Activated CD4-positive, alpha-beta T cell treated with anti-CD3 and anti-CD28 coated beads for 4 hours (primary cell): ENCODE measurements at regions not wholly inside any gene's neighbourhood (a gene's known extent, or its start where the extent isn't known, plus 50 kb on each side); places are given as distances from the start of the nearest gene placed in this dataset.
"Not testable (repeated sequence)": the region's sequence is repeated elsewhere in the genome, so short reads cannot be mapped to it uniquely, and the experiment has no call there.

ENCODE experiments used
- DNase-seq, 2 donors: peaks; one replicate each; pipeline ENCODE4 v3.0.0-alpha.2; 2020

DNA sequence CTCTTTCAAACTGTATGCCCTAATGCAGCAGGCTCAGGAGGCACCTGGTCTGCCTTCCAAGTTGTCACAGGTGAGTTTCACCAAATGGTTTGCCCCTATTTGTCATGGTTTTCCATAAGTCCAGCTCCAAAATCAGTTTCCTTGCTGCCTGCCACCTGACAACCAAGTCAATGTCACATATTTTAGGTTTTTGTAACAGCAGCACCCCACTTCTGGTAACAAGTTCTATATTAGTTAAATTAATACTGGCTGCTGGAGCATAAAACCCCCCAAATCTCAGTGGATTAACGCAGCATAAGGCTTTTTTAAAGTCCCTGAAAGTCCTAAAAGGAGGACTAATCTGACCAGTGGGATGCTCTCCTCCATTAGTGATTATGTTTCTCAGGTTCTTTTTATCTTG, 200.7 kb downstream of the RRAGC start:
- DNase-seq = no peak

DNA sequence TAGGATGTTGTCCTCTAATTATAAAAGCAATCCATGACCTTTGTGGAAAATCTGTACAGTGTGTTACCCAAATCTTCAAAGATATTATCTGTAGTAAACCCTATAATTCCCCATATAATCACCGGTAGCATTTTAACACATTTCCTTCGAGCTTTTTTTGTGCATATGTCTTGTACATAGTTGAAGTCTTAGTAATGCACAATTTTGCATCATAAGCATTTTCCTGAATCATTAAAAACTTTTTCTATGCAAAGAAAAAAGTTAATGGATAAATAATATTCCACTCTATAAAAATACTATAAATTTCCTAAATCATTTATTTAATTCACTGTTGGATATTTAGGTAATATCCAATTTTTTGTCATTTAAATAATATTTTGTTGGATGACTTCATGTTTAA, 201.7 kb downstream of the RRAGC start:
- no peak for DNase-seq

DNA sequence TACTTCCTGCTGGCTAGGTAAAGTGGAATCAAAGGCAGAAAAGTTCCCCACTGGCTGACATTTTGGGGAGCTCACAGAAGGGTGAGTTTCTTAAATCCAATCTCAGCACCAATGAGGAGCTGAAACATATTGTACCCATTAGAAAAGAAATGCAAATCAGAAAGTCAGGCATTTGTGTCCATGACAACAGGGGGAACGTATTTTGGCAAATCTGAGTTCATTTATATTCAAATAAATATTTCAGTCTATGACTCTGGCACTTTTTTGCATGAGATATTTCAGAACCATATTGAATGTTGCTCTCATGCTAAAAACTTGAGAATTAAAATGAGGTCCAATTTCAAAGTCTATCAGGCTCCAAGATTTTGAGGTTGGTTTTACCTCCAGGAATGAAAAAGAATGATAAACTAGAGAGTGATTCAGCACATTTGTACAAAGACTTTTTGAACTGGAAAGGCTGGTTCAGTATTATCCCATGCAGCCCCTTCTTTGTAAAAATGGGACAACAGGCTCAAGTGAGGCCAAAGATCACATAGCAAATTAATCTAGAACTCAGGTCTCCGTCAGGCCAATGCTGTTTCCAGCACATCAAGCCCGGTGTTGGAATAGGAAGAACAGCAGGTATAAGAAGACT, 202.2 kb downstream of the RRAGC start:
- DNase-seq = no peak

- no peak for DNase-seq
Observed at GRCh38 chr1:38656726-38657125, 202.8 kb downstream of the RRAGC start.

- no peak for DNase-seq
Observed at GRCh38 chr1:38652217-38652616, 207.4 kb downstream of the RRAGC start.

DNA sequence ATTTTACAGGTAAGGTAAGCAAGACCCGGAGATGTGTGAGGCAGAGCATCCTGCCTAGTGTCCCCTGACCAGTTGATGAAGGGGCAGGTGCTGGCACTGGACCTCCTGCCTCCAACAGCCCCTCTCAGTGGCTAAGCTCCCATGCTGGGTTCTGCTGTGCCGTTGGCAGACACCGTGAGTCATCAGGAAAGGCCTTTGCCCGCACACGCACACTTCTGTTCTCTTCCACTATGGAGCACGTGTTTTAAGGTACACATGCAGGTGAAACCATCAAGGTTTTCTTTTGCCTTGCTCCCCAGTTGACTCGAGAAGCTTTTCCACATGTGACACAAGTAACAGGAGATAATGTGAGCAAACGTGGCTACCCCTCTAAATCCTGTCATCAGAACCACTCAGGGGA, 207.9 kb downstream of the RRAGC start:
- no peak for DNase-seq

GRCh38 chr1:38648417-38648816, 211.2 kb downstream of the RRAGC start:
- no peak for DNase-seq

GRCh38 chr1:38647341-38647740, 212.2 kb downstream of the RRAGC start:
- DNase-seq = not testable (repeated sequence)

- DNase-seq = no peak
Observed at GRCh38 chr1:38644092-38644491, 215.5 kb downstream of the RRAGC start.

DNA sequence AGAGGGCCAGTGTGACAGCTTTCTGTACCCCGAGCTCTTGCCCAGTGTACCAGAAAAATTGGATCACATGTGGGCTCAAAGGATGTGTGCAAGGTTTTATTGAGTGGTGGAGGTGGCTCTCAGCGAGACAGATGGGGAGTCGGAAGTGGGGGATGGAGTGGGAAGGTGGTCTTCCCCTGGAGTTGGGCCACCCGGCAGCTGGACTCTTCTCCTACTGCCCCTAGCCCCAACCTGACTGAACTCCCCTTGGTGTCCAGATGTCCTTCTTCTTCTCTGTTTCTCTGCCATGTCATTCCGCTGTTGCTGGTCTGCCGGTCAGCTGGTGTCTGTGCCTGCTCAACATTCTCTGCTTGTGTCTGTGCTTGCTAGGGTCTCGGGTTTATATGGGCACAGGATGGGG, 217.9 kb downstream of the RRAGC start:
- no peak for DNase-seq

DNA sequence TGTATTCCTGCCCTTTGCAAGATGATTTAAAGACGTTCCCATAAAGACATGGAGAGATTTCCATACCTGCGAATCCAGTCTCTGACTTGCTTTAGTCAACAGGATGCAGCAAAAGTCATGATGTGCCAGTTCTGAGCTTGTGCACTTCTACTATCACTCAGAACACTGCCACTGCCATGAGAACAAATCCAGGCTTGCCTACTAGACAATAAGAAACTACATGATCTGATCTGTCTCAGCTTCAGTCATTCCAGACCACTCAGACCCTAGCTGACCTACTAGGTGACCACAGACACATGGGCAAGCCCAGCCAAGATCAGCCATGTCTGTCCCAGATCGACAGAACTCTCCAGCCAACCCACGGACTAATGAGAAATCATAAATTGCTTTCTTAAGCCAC, 219.2 kb downstream of the RRAGC start:
- no peak for DNase-seq

DNA sequence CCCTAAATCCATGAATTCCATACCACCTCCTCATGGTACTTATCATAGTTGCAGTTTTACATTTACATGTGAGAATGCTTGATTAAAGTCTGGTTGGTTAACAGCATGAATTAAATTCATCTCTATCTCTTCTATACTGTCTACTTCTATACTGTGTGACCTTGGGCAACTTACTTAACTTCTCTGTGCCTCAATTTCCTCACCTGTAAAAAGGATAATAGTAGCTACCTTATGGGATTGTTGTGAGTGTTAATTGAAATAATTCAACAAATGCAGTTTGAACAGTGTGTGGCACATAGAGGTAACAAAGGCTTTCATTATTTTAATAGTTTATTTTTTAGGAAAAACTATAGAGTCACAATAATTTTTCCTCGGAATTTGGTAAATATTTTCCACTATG, 231.3 kb downstream of the RRAGC start:
- no peak for DNase-seq

DNA sequence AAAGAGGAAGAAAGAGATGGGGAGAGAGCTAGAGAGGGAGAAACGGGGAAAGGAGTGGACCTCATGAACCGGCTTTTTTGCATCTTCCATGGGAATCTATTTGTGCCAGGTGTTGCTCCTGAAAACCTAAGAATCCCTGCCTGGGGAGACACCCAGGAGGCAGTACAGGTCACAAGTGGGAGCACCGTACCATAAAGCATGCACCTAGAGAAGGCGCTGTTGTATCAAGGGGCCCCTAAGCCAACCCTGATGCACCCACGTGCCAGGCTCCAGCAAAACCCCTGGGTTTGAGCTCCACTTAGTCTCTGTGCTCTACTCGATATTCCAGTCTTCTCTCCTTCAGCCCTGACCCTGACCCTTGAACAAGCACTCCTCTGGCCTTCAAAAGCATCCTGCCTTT, 233.6 kb downstream of the RRAGC start:
- DNase-seq = no peak

DNA sequence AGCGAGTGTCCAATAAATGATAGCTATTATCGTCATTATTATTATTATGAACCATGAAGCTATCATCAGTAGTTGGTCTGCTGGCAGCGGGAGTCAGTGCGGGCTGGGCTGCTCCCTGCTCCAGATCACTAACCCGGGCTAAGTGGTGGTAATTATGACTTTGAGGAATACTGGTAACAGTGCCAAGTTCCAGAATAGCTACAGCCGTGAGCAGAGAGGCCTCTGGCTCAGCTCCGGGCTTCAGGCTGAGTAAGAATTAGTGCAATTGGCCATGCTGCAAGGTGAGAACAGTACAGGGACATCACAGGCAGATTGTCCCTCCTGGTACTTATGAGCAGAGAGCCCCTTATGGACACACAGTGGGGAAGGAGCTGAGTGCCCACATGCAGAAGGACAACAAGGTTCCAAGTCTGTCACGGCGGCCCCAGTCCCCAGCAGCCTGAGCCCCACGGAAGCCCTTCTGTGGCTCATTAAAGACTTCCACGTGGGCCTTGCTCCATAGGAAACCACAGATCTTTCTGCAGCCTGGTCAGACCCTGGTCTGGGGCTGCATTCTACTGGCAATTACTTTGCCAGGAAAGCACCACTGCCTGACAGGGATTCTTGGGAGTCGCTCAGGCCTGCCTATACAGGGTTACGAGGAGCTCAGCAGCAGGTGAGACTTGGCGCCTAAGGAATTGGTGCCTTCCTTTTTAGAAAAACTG, 235.1 kb downstream of the RRAGC start:
- no peak for DNase-seq

DNA sequence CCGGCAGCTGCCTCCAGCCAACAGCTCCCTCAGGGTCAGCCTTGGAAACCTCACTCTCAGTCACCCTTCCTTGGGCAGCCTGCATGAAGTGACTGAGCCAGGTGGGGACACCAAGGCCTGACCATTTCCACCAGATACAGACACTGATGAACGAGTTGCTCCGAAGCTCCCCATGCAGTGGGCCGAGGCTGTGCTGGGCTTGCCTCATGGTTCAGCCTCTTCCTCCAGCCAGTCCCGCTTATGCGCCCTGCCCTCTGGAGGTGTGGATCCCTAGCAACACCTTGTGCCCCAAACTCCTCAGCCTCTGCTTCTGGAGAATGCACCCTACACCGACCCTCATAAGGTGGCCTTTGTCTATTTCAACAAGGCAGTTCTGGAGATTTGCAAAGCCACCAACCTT, 236.0 kb downstream of the RRAGC start:
- no peak for DNase-seq

DNA sequence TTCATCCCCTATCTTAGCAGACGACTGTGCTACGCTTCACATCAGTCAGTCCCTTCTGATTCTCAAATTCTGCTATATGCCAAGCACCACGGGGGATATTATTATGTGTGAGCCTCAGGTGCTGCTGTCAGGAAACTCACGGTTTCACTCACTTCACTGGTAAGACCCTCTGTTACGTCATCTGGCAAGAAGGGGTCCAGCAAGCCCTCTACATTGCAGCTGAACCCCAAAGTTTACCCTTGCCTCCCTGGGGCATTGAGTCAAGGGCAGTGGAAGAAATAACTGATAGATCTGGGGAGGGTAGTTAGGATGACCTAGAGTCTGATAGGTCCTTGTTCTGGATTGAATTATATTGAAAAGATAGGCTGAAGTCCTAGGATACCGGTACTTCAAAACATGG, 237.4 kb downstream of the RRAGC start:
- no peak for DNase-seq

- DNase-seq = no peak
Observed at GRCh38 chr1:38616846-38617245, 242.7 kb downstream of the RRAGC start.

DNA sequence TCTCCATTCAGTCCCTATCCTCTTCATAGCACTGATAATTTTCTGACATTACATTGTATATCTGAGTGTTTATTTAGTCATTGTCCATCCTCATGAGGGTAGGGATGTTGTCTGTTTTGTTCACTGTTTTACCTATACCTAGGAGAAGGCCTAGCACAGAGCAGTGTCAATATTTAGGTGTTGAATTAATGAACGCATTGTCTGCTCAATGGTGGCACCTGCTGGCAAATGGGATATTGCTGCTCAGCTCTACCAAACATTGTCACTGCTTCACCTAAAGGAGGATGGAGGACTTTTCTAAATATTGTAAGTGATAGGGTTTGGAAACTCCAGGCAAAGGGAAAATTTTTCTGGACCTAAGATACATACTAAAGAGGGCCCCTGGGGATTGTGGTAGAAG, 243.9 kb downstream of the RRAGC start:
- no peak for DNase-seq

DNA sequence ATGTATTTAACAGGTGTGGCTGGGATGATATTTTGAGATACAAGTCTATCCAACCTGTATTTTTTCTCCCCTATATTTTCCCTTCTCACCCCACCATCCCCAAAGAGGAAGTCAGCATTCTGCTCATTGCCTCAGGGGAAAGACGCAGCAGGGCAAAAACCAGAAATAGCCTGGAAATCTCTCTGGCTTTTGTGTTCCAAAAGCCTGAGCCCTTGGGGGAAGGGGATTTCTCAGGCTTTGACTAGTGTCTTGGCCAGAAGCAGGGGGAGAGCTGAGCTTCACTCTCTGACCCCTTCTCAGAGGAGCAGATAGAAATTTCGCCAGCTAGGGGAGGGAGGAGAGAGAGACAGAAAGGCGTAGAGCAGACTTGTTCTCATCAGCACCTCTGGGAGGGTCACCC, 244.7 kb downstream of the RRAGC start:
- no peak for DNase-seq

DNA sequence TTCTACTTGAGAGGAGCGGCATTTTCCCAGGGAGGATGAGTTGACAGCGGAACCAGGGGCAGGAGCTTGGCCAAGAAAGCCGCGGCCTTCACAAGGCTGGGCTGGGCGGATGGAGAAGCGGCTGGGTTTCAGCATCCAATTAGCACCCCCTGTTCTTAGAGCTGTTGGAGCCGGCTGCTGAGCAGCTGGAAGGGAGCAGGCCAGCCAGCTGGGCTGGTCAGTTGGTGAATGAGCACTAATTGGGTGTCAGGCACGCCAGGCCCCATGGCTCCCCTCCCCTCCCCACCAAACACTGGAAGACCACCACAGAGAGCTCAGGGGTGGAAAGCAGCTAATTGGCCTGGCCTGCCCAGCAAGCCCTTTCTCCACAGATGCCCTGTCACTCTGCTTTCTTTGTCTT, 245.6 kb downstream of the RRAGC start:
- DNase-seq = no peak

DNA sequence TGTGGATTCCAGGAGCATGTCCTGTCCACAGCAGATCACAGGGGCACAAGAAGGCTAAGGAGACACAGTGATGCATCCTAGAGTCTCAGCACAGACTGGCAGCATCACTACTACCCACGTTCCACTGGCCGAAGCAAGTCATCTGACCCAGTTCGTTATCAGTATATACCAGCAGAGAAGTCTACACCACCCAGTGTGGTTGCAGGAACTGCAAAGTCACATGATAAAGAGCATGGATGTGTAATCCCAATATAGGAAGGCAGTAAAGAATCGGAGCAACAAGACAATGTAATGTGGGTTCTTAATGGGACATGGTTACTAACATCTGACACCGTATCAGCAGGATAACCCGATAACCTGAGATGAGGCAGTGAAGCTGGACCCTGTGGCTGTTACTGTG, 246.6 kb downstream of the RRAGC start:
- no peak for DNase-seq

DNA sequence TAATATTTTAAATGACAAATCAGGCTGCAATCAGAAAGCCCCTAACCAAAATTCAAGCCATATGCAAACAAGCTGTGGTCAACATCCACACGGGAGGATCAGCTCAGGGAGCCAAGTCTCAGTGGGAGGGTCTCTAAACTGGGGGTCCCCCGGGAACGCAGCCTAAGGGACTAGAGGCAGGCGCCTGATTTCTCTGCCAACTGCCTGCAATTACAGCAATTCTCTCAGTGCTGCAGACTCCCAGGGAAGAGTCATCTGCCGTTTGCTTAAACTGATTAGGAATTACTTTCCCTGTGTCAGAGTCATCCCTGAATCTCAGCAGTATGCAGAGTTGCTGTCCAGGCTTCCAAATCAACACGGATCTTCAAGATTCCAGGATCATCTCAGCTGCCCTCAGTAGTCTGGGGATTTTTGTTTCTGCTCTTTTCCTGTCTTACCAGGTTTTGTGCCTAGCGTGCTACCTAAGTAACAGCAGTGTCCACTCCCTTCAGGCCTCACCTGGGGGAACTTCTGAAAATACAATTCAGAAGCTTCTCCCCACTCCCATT, 247.8 kb downstream of the RRAGC start:
- DNase-seq = no peak

GRCh38 chr1:38609166-38610025, 250.2 kb downstream of the RRAGC start:
- DNase-seq = no peak
